ENCODE measurements at regions not wholly inside any gene's neighbourhood (a gene's known extent, or its start where the extent isn't known, plus 50 kb on each side); places are given as distances from the start of the nearest gene placed in this dataset.

GRCh38 chr1:4056422-4056821 is 156.3 kb upstream of the C1orf174 start:
- H3K27ac ChIP-seq (ENCODE audit: low read depth, low read length) = no peak overlapping the region
- H3K36me3 ChIP-seq (ENCODE audit: low read length) = no peaks in the 10 kb centered on the region
- no peak overlapping the region for H3K4me2 ChIP-seq (ENCODE audit: low read depth, low read length, poor library complexity, severe bottlenecking)
- no peak overlapping the region for H3K4me3 ChIP-seq (ENCODE audit: insufficient read depth, low read length, poor library complexity, severe bottlenecking)
- H3K9me3 ChIP-seq (ENCODE audit: insufficient read depth, low read length) = no peaks in the 10 kb centered on the region
- no peaks in the 10 kb centered on the region for H3K9me2 ChIP-seq (replicated peaks; ENCODE audit: insufficient read depth, low read length)
- no peaks in the 10 kb centered on the region for H4K20me1 ChIP-seq (ENCODE audit: low read depth, low read length)
- no peak overlapping the region for H3K9ac ChIP-seq (ENCODE audit: low read length)
- H2AFZ ChIP-seq (ENCODE audit: low read depth, low read length, severe bottlenecking) = no peak overlapping the region
- H3K79me2 ChIP-seq (ENCODE audit: insufficient read depth, low read length) = no peaks in the 10 kb centered on the region
- H3K27me3 ChIP-seq (ENCODE audit: low read length) = no peaks in the 10 kb centered on the region
- no peaks in the 10 kb centered on the region for H3F3A ChIP-seq (ENCODE audit: insufficient read depth)
- TF ChIP-seq CTCF (IDR thresholded peaks at IDR 0.05; ENCODE audit: insufficient read depth, low read length, poor library complexity, severe bottlenecking) = no peak
- no peak for TF ChIP-seq EZH2phosphoT487 (conservative IDR thresholded peaks at IDR 0.05; ENCODE audit: low read length)

GRCh38 chr1:4056989-4057388 is 156.9 kb upstream of the C1orf174 start:
- H3K9me2 ChIP-seq (replicated peaks; ENCODE audit: insufficient read depth, low read length) = no peaks in the 10 kb centered on the region
- H3K27ac ChIP-seq (ENCODE audit: low read depth, low read length) = no peak overlapping the region
- no peaks in the 10 kb centered on the region for H3K36me3 ChIP-seq (ENCODE audit: low read length)
- no peak overlapping the region for H3K4me3 ChIP-seq (ENCODE audit: insufficient read depth, low read length, poor library complexity, severe bottlenecking)
- no peaks in the 10 kb centered on the region for H4K20me1 ChIP-seq (ENCODE audit: low read depth, low read length)
- no peak overlapping the region for H3K4me2 ChIP-seq (ENCODE audit: low read depth, low read length, poor library complexity, severe bottlenecking)
- H3F3A ChIP-seq (ENCODE audit: insufficient read depth) = no peaks in the 10 kb centered on the region
- H3K9ac ChIP-seq (ENCODE audit: low read length) = no peak overlapping the region
- TF ChIP-seq CTCF (IDR thresholded peaks at IDR 0.05; ENCODE audit: insufficient read depth, low read length, poor library complexity, severe bottlenecking) = no peak
- no peak for TF ChIP-seq EZH2phosphoT487 (conservative IDR thresholded peaks at IDR 0.05; ENCODE audit: low read length)
- H3K79me2 ChIP-seq (ENCODE audit: insufficient read depth, low read length) = no peaks in the 10 kb centered on the region
- H3K27me3 ChIP-seq (ENCODE audit: low read length) = no peaks in the 10 kb centered on the region
- H2AFZ ChIP-seq (ENCODE audit: low read depth, low read length, severe bottlenecking) = no peak overlapping the region
- H3K9me3 ChIP-seq (ENCODE audit: insufficient read depth, low read length) = no peaks in the 10 kb centered on the region

- H2AFZ ChIP-seq (ENCODE audit: low read depth, low read length, severe bottlenecking) = no peak overlapping the region
- H3K27me3 ChIP-seq (ENCODE audit: low read length) = no peaks in the 10 kb centered on the region
- H3K9ac ChIP-seq (ENCODE audit: low read length) = no peak overlapping the region
- H3K4me2 ChIP-seq (ENCODE audit: low read depth, low read length, poor library complexity, severe bottlenecking) = no peak overlapping the region
- no peaks in the 10 kb centered on the region for H3K79me2 ChIP-seq (ENCODE audit: insufficient read depth, low read length)
- TF ChIP-seq CTCF (IDR thresholded peaks at IDR 0.05; ENCODE audit: insufficient read depth, low read length, poor library complexity, severe bottlenecking) (no peak), EZH2phosphoT487 (conservative IDR thresholded peaks at IDR 0.05; ENCODE audit: low read length) (no peak)
- no peaks in the 10 kb centered on the region for H4K20me1 ChIP-seq (ENCODE audit: low read depth, low read length)
- H3K27ac ChIP-seq (ENCODE audit: low read depth, low read length) = no peak overlapping the region
- no peaks in the 10 kb centered on the region for H3K9me2 ChIP-seq (replicated peaks; ENCODE audit: insufficient read depth, low read length)
- no peak overlapping the region for H3K4me3 ChIP-seq (ENCODE audit: insufficient read depth, low read length, poor library complexity, severe bottlenecking)
- H3K36me3 ChIP-seq (ENCODE audit: low read length) = no peaks in the 10 kb centered on the region
- H3K9me3 ChIP-seq (ENCODE audit: insufficient read depth, low read length) = no peaks in the 10 kb centered on the region
- H3F3A ChIP-seq (ENCODE audit: insufficient read depth) = no peaks in the 10 kb centered on the region
Observed at GRCh38 chr1:4057603-4058002, 157.5 kb upstream of the C1orf174 start.

- Histone ChIP-seq H2AFZ (ENCODE audit: low read depth, low read length, severe bottlenecking) (no peak overlapping the region), H3K9ac (ENCODE audit: low read length) (no peak overlapping the region), H3K9me3 (ENCODE audit: insufficient read depth, low read length) (no peaks in the 10 kb centered on the region), H3K27me3 (ENCODE audit: low read length) (no peaks in the 10 kb centered on the region), H3K79me2 (ENCODE audit: insufficient read depth, low read length) (no peaks in the 10 kb centered on the region), H3K4me2 (ENCODE audit: low read depth, low read length, poor library complexity, severe bottlenecking) (no peak overlapping the region), H4K20me1 (ENCODE audit: low read depth, low read length) (no peaks in the 10 kb centered on the region), H3K36me3 (ENCODE audit: low read length) (no peaks in the 10 kb centered on the region), H3K4me3 (ENCODE audit: insufficient read depth, low read length, poor library complexity, severe bottlenecking) (no peak overlapping the region), H3K9me2 (replicated peaks; ENCODE audit: insufficient read depth, low read length) (no peaks in the 10 kb centered on the region), H3F3A (ENCODE audit: insufficient read depth) (no peaks in the 10 kb centered on the region), H3K27ac (ENCODE audit: low read depth, low read length) (no peak overlapping the region)
- TF ChIP-seq CTCF (IDR thresholded peaks at IDR 0.05; ENCODE audit: insufficient read depth, low read length, poor library complexity, severe bottlenecking) (no peak), EZH2phosphoT487 (conservative IDR thresholded peaks at IDR 0.05; ENCODE audit: low read length) (no peak)
Observed at GRCh38 chr1:4058122-4058521, 158.1 kb upstream of the C1orf174 start.
